H9 (cell line): ENCODE measurements at regions not wholly inside any gene's neighbourhood (a gene's known extent, or its start where the extent isn't known, plus 50 kb on each side); places are given as distances from the start of the nearest gene placed in this dataset.

Experiments used
- DNase-seq: peaks from one replicate; pipeline ENCODE4 v3.0.0-alpha.2; 2017
- H2AFZ ChIP-seq: one replicate; pipeline ENCODE4 v1.6.1; 2013; ENCODE audit warnings: mild to moderate bottlenecking, low read length, control low read depth, moderate library complexity
- H2AK5ac ChIP-seq: 2 replicates; pipeline ENCODE4 v1.6.1; 2013; ENCODE audit warnings: low read length, control low read depth, mixed read lengths; ENCODE audit not compliant: insufficient read length
- H2BK120ac ChIP-seq: one replicate; pipeline ENCODE4 v1.6.1; 2013; ENCODE audit warnings: low read depth, mild to moderate bottlenecking, low read length, control low read depth, inconsistent platforms; ENCODE audit not compliant: poor library complexity, severe bottlenecking
- H2BK12ac ChIP-seq: 2 replicates; pipeline ENCODE4 v1.6.1; 2013; ENCODE audit warnings: low read length, control low read depth, mixed read lengths, low read depth; ENCODE audit not compliant: insufficient read length
- H2BK15ac ChIP-seq: 2 replicates; pipeline ENCODE4 v1.6.1; 2013; ENCODE audit warnings: low read depth, low read length, control low read depth
- H2BK20ac ChIP-seq: one replicate; pipeline ENCODE4 v1.6.1; 2013; ENCODE audit warnings: low read depth, mild to moderate bottlenecking, low read length, control low read depth, inconsistent platforms; ENCODE audit not compliant: poor library complexity, severe bottlenecking
- H2BK5ac ChIP-seq: 2 replicates; pipeline ENCODE4 v1.6.1; 2013; ENCODE audit warnings: low read length, control low read depth, mixed read lengths; ENCODE audit not compliant: insufficient read length
- H3K14ac ChIP-seq: 2 replicates; pipeline ENCODE4 v1.6.1; 2013; ENCODE audit warnings: low read length, control low read depth; ENCODE audit not compliant: insufficient read depth
- H3K18ac ChIP-seq: 2 replicates; pipeline ENCODE4 v1.6.1; 2013; ENCODE audit warnings: low read depth, mild to moderate bottlenecking, mixed read lengths, low read length, control low read depth; ENCODE audit not compliant: insufficient read length
- H3K23ac ChIP-seq: 2 replicates; pipeline ENCODE4 v1.6.1; 2013; ENCODE audit warnings: low read length, control low read depth, mixed read lengths, low read depth; ENCODE audit not compliant: insufficient read length
- H3K23me2 ChIP-seq: 2 replicates; pipeline ENCODE4 v1.6.1; 2013; ENCODE audit warnings: low read depth, mild to moderate bottlenecking, mixed read lengths, low read length, control low read depth; ENCODE audit not compliant: insufficient read length, poor library complexity, severe bottlenecking
- H3K27ac ChIP-seq: 2 replicates; pipeline ENCODE4 v1.5.1; 2013; ENCODE audit warnings: low read length, control low read depth, mixed read lengths, low read depth; ENCODE audit not compliant: insufficient read length
- H3K27me3 ChIP-seq: 2 replicates; pipeline ENCODE4 v1.6.1; 2013; ENCODE audit warnings: low read length, control low read depth, inconsistent platforms; ENCODE audit not compliant: insufficient read depth
- H3K4ac ChIP-seq: 2 replicates; pipeline ENCODE4 v1.6.1; 2013; ENCODE audit warnings: low read depth, mild to moderate bottlenecking, control low read depth, inconsistent platforms, low read length, moderate library complexity
- H3K4me1 ChIP-seq: 2 replicates; pipeline ENCODE4 v1.6.1; 2013; ENCODE audit warnings: low read length, control low read depth, inconsistent platforms; ENCODE audit not compliant: insufficient read depth
- H3K4me2 ChIP-seq: 2 replicates; pipeline ENCODE4 v1.6.1; 2013; ENCODE audit warnings: low read length, control low read depth, mixed read lengths; ENCODE audit not compliant: insufficient read length, insufficient read depth
- H3K56ac ChIP-seq: 2 replicates; pipeline ENCODE4 v1.6.1; 2013; ENCODE audit warnings: low read depth, mild to moderate bottlenecking, mixed read lengths, low read length, control low read depth; ENCODE audit not compliant: insufficient read length
- H3K79me1 ChIP-seq: 2 replicates; pipeline ENCODE4 v1.6.1; 2013; ENCODE audit warnings: low read depth, mild to moderate bottlenecking, moderate library complexity, low read length, control low read depth, inconsistent platforms; ENCODE audit not compliant: insufficient read depth, poor library complexity, severe bottlenecking
- H3K79me2 ChIP-seq: 2 replicates; pipeline ENCODE4 v1.6.1; 2013; ENCODE audit warnings: low read length, control low read depth, inconsistent platforms; ENCODE audit not compliant: insufficient read depth
- H3K9ac ChIP-seq: 2 replicates; pipeline ENCODE4 v1.6.1; 2013; ENCODE audit warnings: low read length, control low read depth, mixed read lengths; ENCODE audit not compliant: insufficient read length; ENCODE audit errors: extremely low read depth
- H3K9me3 ChIP-seq: one replicate; pipeline ENCODE4 v1.6.1; 2013; ENCODE audit warnings: low read depth, low read length, inconsistent platforms; ENCODE audit not compliant: control insufficient read depth
- H3T11ph ChIP-seq: one replicate; pipeline ENCODE4 v1.6.1; 2013; ENCODE audit warnings: mild to moderate bottlenecking, low read length, control low read depth, inconsistent platforms
- H4K20me1 ChIP-seq: one replicate; pipeline ENCODE4 v1.6.1; 2013; ENCODE audit not compliant: control insufficient read depth, insufficient read length, insufficient read depth
- H4K5ac ChIP-seq: 2 replicates; pipeline ENCODE4 v1.6.1; 2013; ENCODE audit warnings: low read depth, mild to moderate bottlenecking, mixed read lengths, low read length, control low read depth; ENCODE audit not compliant: insufficient read length
- H4K8ac ChIP-seq: replicated peaks from 2 replicates; pipeline ENCODE4 v1.6.1; 2013; ENCODE audit warnings: low read length, control low read depth, mixed read lengths, low read depth; ENCODE audit not compliant: insufficient read length
- H4K91ac ChIP-seq: 2 replicates; pipeline ENCODE4 v1.6.1; 2013; ENCODE audit warnings: low read depth, mild to moderate bottlenecking, moderate library complexity, mixed read lengths, low read length, control low read depth; ENCODE audit not compliant: insufficient read length
- H3K27ac Mint-ChIP-seq, 3 experiments: 2 replicates in 2 of 3; 3 replicates in 1 of 3; pipeline ENCODE4 v1.8.0; 2020 to 2021; ENCODE audit warnings: mixed read lengths in 3 of 3, mild to moderate bottlenecking in 1 of 3, moderate library complexity in 1 of 3
- H3K27me3 Mint-ChIP-seq: 2 replicates; pipeline ENCODE4 v1.8.0; 2021; ENCODE audit warnings: low read depth, mild to moderate bottlenecking, moderate library complexity, mixed read lengths
- H3K36me3 Mint-ChIP-seq, 3 experiments: 2 replicates in 2 of 3; 3 replicates in 1 of 3; pipeline ENCODE4 v1.8.0; 2020 to 2021; ENCODE audit warnings: low read depth in 3 of 3, mixed read lengths in 3 of 3; ENCODE audit not compliant: insufficient read depth in 1 of 3
- H3K4me1 Mint-ChIP-seq, 2 experiments: 2 replicates each; pipeline ENCODE4 v1.8.0; 2020; ENCODE audit warnings: mixed read lengths in 2 of 2
- H3K4me3 Mint-ChIP-seq, 2 experiments: 2 replicates in 1 of 2; 3 replicates in 1 of 2; pipeline ENCODE4 v1.8.0; 2020 to 2021; ENCODE audit warnings: mild to moderate bottlenecking in 2 of 2, mixed read lengths in 2 of 2, moderate library complexity in 1 of 2
- H3K9me3 Mint-ChIP-seq, 2 experiments: 2 replicates in 1 of 2; 3 replicates in 1 of 2; pipeline ENCODE4 v1.8.0; 2020; ENCODE audit warnings: mild to moderate bottlenecking in 2 of 2, mixed read lengths in 2 of 2, moderate library complexity in 1 of 2
- whole genome bisulfite sequencing: extraction: QIAGEN DNeasy Blood & Tissue Kit; methylation state at CpG from one replicate; pipeline ENCODE4 v1.1.7; 2013; ENCODE audit warnings: missing lambda C conversion rate, low lambda C conversion rate, mixed read lengths; ENCODE audit not compliant: insufficient read length; ENCODE audit errors: extremely low coverage; 5-methylcytosine and 5-hydroxymethylcytosine counted together
- TF ChIP-seq, protein P1 (sequence below): fragments of 200-600 bp; sonication (generic); conservative IDR thresholded peaks from 3 replicates; pipeline ENCODE4 v1.8.0; 2021; ENCODE audit warnings: antibody characterized with exemption, mild to moderate bottlenecking

DNA sequence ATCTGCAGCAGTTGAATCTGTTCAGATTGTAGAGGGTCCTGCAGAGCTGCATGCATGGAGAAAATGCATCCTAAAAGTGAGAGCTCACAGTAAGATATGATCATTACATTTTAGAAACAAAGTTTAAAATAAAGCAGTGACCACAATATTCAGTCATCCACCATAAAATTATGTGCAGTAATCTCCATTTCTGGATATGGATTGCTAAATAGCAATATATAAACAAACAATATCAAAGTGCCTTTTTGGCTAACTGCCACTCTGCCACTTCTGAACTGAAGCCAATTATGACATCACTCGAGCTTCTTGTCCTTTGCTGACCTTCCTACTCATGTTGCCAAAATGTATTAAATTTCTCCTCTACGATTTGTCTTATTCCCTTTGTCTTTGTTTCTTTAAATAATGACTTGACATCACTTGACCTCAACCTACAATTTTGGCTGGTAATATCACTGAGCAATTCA is 262.0 kb upstream of the CXADR start:
- Mint-ChIP-seq H3K36me3 (peaks cover 0 to 5% (median 3%) of the 10 kb centered on the region in 3 experiments; a peak in 2 of 7 replicates), H3K4me3 (no peak overlapping the region), H3K9me3 (peaks cover 0 to 15% of the 10 kb centered on the region in 2 experiments; a peak in 4 of 5 replicates), H3K4me1 (peaks cover 4% of the 10 kb centered on the region in 2 experiments; a peak in 3 of 4 replicates), H3K27me3 (no peaks in the 10 kb centered on the region), H3K27ac (no peak overlapping the region)
- H3K9ac ChIP-seq = no peak overlapping the region
- H2BK20ac ChIP-seq = no peak overlapping the region
- H3K4ac ChIP-seq = no peak overlapping the region
- no peak overlapping the region for H3K18ac ChIP-seq
- no peak overlapping the region for H2BK5ac ChIP-seq
- no peaks in the 10 kb centered on the region for H3K9me3 ChIP-seq
- H3K14ac ChIP-seq = no peak overlapping the region
- no peak overlapping the region for H3K23ac ChIP-seq
- no peak overlapping the region for H4K5ac ChIP-seq
- H3K79me1 ChIP-seq = no peaks in the 10 kb centered on the region
- H3K79me2 ChIP-seq = no peaks in the 10 kb centered on the region
- H2BK12ac ChIP-seq = no peak overlapping the region
- H3K27ac ChIP-seq = no peak overlapping the region
- no peak overlapping the region for H4K8ac ChIP-seq
- H3K4me2 ChIP-seq = no peak overlapping the region
- WGBS = no CpG with 5 or more reads among the region's 2 CpGs
- no peak overlapping the region for H3T11ph ChIP-seq
- no peak overlapping the region for H2BK15ac ChIP-seq
- no peak overlapping the region for H2AK5ac ChIP-seq
- H4K20me1 ChIP-seq = no peaks in the 10 kb centered on the region
- no peak overlapping the region for H4K91ac ChIP-seq
- no peak overlapping the region for H2AFZ ChIP-seq
- no peak overlapping the region for H3K56ac ChIP-seq
- DNase-seq = no peak
- no peak overlapping the region for H2BK120ac ChIP-seq
- TF ChIP-seq, protein P1, sequence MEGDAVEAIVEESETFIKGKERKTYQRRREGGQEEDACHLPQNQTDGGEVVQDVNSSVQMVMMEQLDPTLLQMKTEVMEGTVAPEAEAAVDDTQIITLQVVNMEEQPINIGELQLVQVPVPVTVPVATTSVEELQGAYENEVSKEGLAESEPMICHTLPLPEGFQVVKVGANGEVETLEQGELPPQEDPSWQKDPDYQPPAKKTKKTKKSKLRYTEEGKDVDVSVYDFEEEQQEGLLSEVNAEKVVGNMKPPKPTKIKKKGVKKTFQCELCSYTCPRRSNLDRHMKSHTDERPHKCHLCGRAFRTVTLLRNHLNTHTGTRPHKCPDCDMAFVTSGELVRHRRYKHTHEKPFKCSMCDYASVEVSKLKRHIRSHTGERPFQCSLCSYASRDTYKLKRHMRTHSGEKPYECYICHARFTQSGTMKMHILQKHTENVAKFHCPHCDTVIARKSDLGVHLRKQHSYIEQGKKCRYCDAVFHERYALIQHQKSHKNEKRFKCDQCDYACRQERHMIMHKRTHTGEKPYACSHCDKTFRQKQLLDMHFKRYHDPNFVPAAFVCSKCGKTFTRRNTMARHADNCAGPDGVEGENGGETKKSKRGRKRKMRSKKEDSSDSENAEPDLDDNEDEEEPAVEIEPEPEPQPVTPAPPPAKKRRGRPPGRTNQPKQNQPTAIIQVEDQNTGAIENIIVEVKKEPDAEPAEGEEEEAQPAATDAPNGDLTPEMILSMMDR = no peak
- no peaks in the 10 kb centered on the region for H3K27me3 ChIP-seq
- H3K23me2 ChIP-seq = no peaks in the 10 kb centered on the region
- H3K4me1 ChIP-seq = no peaks in the 10 kb centered on the region
